Keratinocyte (primary cell): ENCODE measurements at regions not wholly inside any gene's neighbourhood (a gene's known extent, or its start where the extent isn't known, plus 50 kb on each side); places are given as distances from the start of the nearest gene placed in this dataset.

Source experiments
- DNase-seq: peaks from one replicate; pipeline ENCODE4 v3.0.0-alpha.2; 2011; ENCODE audit warnings: low read depth, missing footprints, low spot score
- FAIRE-seq: peaks from 2 replicates; lab custom pipeline; 2011; peaks lifted over from hg19 to GRCh38; lab: Jason Lieb, UNC
- H2AFZ ChIP-seq: 2 replicates; pipeline ENCODE4 v1.6.0; 2012; ENCODE audit warnings: low read length, control low read depth, inconsistent platforms; ENCODE audit not compliant: control insufficient read depth
- H3K27ac ChIP-seq: 2 replicates; pipeline ENCODE4 v1.5.1; 2011; ENCODE audit warnings: low read length; ENCODE audit not compliant: control insufficient read depth, insufficient read depth
- H3K27me3 ChIP-seq: 3 replicates; pipeline ENCODE4 v1.6.0; 2011; ENCODE audit warnings: low read length; ENCODE audit not compliant: control insufficient read depth, insufficient read depth; ENCODE audit errors: extremely low read depth
- H3K36me3 ChIP-seq, 2 experiments: 2 replicates in 1 of 2; 3 replicates in 1 of 2; pipeline ENCODE4 v1.5.1; 2011; ENCODE audit warnings: low read length in 2 of 2, mild to moderate bottlenecking in 1 of 2; ENCODE audit not compliant: control insufficient read depth in 2 of 2, insufficient read depth in 2 of 2; ENCODE audit errors: extremely low read depth in 1 of 2
- H3K4me1 ChIP-seq: 3 replicates; pipeline ENCODE4 v1.5.1; 2011; ENCODE audit warnings: low read length; ENCODE audit not compliant: control insufficient read depth, insufficient read depth; ENCODE audit errors: extremely low read depth
- H3K4me2 ChIP-seq: 3 replicates; pipeline ENCODE4 v1.6.0; 2011; ENCODE audit warnings: low read depth, low read length; ENCODE audit not compliant: control insufficient read depth, insufficient read depth; ENCODE audit errors: extremely low read depth
- H3K4me3 ChIP-seq, 3 experiments: fragments of 200-600 bp in 1 of 3; sonication (generic) in 1 of 3; 2 replicates in 2 of 3; 3 replicates in 1 of 3; pipeline ENCODE4 v1.5.1; 2011 to 2016; ENCODE audit warnings: low read length in 3 of 3, mild to moderate bottlenecking in 3 of 3, control low read depth in 2 of 3, inconsistent platforms in 1 of 3, low read depth in 1 of 3, mixed read lengths in 1 of 3, mixed run types in 1 of 3, moderate library complexity in 1 of 3; ENCODE audit not compliant: control insufficient read depth in 2 of 3, insufficient read depth in 2 of 3; ENCODE audit errors: extremely low read depth in 1 of 3
- H3K79me2 ChIP-seq: 2 replicates; pipeline ENCODE4 v1.6.0; 2012; ENCODE audit warnings: low read length; ENCODE audit not compliant: control insufficient read depth, insufficient read depth
- H3K9ac ChIP-seq: 3 replicates; pipeline ENCODE4 v1.6.0; 2011; ENCODE audit warnings: low read length; ENCODE audit not compliant: control insufficient read depth, insufficient read depth; ENCODE audit errors: extremely low read depth
- H3K9me1 ChIP-seq: 3 replicates; pipeline ENCODE4 v1.6.0; 2011; ENCODE audit warnings: low read length; ENCODE audit not compliant: control insufficient read depth, insufficient read depth; ENCODE audit errors: extremely low read depth
- H3K9me3 ChIP-seq: 2 replicates; pipeline ENCODE4 v1.5.1; 2012; ENCODE audit warnings: low read depth, low read length; ENCODE audit not compliant: control insufficient read depth
- H4K20me1 ChIP-seq: 3 replicates; pipeline ENCODE4 v1.6.0; 2011; ENCODE audit warnings: low read length; ENCODE audit not compliant: control insufficient read depth, insufficient read depth; ENCODE audit errors: extremely low read depth
- EZH2 ChIP-seq: IDR thresholded peaks from one replicate; pipeline ENCODE4 v1.6.1; 2012; ENCODE audit warnings: inconsistent platforms, mild to moderate bottlenecking, low read length, moderate library complexity
- dilution Hi-C: fragments of 300-500 bp; cut with MboI; formaldehyde crosslinking; loops from one replicate; pipeline ENCODE4 v1.7.0; 2020; ENCODE audit warnings: low sequenced_read_pairs; ENCODE audit not compliant: extremely low pct_ligation_motif_present
- TF ChIP-seq, protein P1 (sequence below), 3 experiments: IDR thresholded peaks in 1 of 3; conservative IDR thresholded peaks in 1 of 3; optimal IDR thresholded peaks in 1 of 3; 2 replicates in 2 of 3; 3 replicates in 1 of 3; pipeline versions ENCODE3 to v1.5.1; 2011; ENCODE audit warnings: low read length in 3 of 3, mild to moderate bottlenecking in 3 of 3, moderate library complexity in 2 of 3, control low read depth in 1 of 3, inconsistent platforms in 1 of 3; ENCODE audit not compliant: insufficient read depth in 2 of 3; ENCODE audit errors: extremely low read depth in 1 of 3

DNA sequence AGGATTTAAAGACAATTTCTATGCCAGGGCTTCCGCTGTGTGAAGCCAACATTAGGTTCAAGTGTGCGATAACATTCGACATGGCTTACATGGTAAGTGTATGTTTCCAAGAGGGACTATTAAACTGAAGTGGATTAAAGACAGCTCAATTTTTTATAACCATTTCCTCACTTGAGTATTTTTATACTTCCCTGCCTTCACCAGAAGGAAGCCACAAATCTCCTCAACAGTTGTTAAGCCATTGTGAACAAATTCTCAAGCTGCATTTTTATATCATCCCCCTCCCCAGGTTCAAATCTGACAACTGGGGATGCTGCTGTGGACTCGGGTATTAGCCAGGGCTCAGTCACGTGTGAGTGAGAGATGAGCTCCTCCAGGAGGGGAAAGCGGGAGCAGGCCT lies 116.3 kb downstream of the RHOU start:
- no peak overlapping the region for H3K9ac ChIP-seq
- H3K27me3 ChIP-seq: peaks cover 3% of the 10 kb centered on the region
- no peak overlapping the region for H3K4me2 ChIP-seq
- DNase-seq (no peak), FAIRE-seq (no peak)
- no peaks in the 10 kb centered on the region for H3K4me1 ChIP-seq
- H3K4me3 ChIP-seq: no peak overlapping the region
- H3K9me3 ChIP-seq: no peaks in the 10 kb centered on the region
- no peaks in the 10 kb centered on the region for H3K36me3 ChIP-seq
- H3K9me1 ChIP-seq: no peaks in the 10 kb centered on the region
- H3K79me2 ChIP-seq: no peaks in the 10 kb centered on the region
- dilution Hi-C loops: no loop called here
- TF ChIP-seq, protein P1, sequence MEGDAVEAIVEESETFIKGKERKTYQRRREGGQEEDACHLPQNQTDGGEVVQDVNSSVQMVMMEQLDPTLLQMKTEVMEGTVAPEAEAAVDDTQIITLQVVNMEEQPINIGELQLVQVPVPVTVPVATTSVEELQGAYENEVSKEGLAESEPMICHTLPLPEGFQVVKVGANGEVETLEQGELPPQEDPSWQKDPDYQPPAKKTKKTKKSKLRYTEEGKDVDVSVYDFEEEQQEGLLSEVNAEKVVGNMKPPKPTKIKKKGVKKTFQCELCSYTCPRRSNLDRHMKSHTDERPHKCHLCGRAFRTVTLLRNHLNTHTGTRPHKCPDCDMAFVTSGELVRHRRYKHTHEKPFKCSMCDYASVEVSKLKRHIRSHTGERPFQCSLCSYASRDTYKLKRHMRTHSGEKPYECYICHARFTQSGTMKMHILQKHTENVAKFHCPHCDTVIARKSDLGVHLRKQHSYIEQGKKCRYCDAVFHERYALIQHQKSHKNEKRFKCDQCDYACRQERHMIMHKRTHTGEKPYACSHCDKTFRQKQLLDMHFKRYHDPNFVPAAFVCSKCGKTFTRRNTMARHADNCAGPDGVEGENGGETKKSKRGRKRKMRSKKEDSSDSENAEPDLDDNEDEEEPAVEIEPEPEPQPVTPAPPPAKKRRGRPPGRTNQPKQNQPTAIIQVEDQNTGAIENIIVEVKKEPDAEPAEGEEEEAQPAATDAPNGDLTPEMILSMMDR (optimal IDR thresholded peaks at IDR 0.05 in 1 of 3, IDR thresholded peaks at IDR 0.05 in 1 of 3, conservative IDR thresholded peaks at IDR 0.05 in 1 of 3; ENCODE audit: extremely low read depth in 1 of 3, insufficient read depth in 2 of 3, low read length in 3 of 3): no peak
- no peak for TF ChIP-seq EZH2
- H2AFZ ChIP-seq: no peak overlapping the region
- no peaks in the 10 kb centered on the region for H4K20me1 ChIP-seq
- no peak overlapping the region for H3K27ac ChIP-seq

DNA sequence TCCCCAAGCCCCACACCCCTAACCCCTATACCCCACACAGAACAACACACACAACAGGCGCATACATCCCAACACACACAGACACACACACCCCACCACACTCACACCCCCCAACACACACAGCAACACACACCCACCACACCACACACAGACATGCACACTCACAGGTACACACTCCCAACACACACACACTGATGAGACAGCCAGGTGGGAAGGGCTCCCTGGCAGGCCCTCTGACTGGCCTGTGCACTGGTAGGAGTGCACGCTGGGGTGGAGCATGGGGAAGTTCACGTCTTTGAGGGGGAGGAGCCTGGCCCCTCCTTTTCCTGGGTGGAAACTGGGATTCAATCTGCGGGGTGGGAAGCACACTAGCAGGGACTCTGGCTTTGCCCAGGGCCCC lies 116.7 kb downstream of the RHOU start:
- no peak for FAIRE-seq
- no peak overlapping the region for H3K4me3 ChIP-seq
- no peaks in the 10 kb centered on the region for H3K36me3 ChIP-seq
- no peaks in the 10 kb centered on the region for H3K9me3 ChIP-seq
- H2AFZ ChIP-seq: no peak overlapping the region
- no peak for TF ChIP-seq EZH2
- TF ChIP-seq, protein P1 (optimal IDR thresholded peaks at IDR 0.05 in 1 of 3, IDR thresholded peaks at IDR 0.05 in 1 of 3, conservative IDR thresholded peaks at IDR 0.05 in 1 of 3; ENCODE audit: extremely low read depth in 1 of 3, insufficient read depth in 2 of 3, low read length in 3 of 3): no peak
- H3K79me2 ChIP-seq: no peaks in the 10 kb centered on the region
- H3K27me3 ChIP-seq: peaks cover 3% of the 10 kb centered on the region
- no peaks in the 10 kb centered on the region for H3K4me1 ChIP-seq
- no peak overlapping the region for H3K4me2 ChIP-seq
- no peaks in the 10 kb centered on the region for H4K20me1 ChIP-seq
- dilution Hi-C loops: no loop called here
- H3K9me1 ChIP-seq: no peaks in the 10 kb centered on the region
- H3K27ac ChIP-seq: no peak overlapping the region
- no peak overlapping the region for H3K9ac ChIP-seq
- no peak for DNase-seq
